HG02870 (cell line): ENCODE measurements at regions not wholly inside any gene's neighbourhood (a gene's known extent, or its start where the extent isn't known, plus 50 kb on each side); places are given as distances from the start of the nearest gene placed in this dataset.
A peak's percentile ranks its signal among the peaks of the same experiment; 100 is the strongest.

Experiments
- ATAC-seq: cut with Tn5 transposase; IDR thresholded peaks from one replicate; pipeline ENCODE4 v1.9.1; 2021; ENCODE audit warnings: mild to moderate bottlenecking, moderate library complexity; ENCODE audit not compliant: unreplicated experiment

- no peak for ATAC-seq
Measured at GRCh38 chr6:56349194-56349593, 101.8 kb upstream of the COL21A1 start.

- ATAC-seq: no peak
Measured at GRCh38 chr6:56348578-56348977, 101.2 kb upstream of the COL21A1 start.

DNA sequence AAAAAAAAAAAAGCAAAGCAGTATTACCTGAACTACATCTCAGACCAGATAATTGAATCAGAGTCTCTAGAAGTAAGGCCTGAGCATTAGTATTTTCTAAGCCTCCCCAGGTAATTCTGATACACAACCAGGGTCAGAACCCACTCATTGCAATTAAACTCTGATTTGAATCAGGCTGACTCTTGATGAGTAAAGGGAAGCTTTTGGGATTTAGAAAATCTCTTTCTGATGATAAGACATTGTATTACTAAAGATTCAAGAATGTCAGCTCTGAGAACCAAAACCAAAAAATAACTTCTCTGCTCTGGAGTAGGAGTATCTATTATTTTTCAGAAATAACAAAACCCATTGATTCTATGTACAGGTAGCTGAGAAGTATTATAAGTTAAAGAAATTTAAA lies 100.1 kb upstream of the COL21A1 start:
- ATAC-seq: no peak

DNA sequence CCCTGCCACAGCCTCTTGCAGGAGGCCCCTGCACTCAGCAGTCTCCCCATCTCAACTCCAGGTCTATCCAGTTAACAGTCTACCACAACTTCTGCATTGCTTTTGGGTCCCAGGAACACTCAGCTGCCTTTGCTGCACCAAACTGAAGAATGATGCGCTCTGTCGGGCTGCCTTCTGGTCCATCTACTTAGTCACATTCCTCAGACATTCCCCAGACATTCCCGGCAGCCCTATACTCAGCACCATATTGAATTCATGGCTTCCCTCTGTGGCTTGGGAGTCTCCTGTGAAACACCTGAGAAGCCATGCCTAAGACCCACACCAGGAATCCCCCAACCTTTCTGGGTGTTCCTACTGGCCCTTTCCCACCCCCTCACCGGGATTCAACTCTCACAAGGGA lies 99.6 kb upstream of the COL21A1 start:
- no peak for ATAC-seq

GRCh38 chr6:56345376-56345995 lies 98.1 kb upstream of the COL21A1 start:
- no peak for ATAC-seq

- ATAC-seq: no peak
Measured at GRCh38 chr6:56343295-56343694, 95.9 kb upstream of the COL21A1 start.

- no peak for ATAC-seq
Measured at GRCh38 chr6:56339524-56339923, 92.1 kb upstream of the COL21A1 start.

- no peak for ATAC-seq
Measured at GRCh38 chr6:56335726-56336125, 88.3 kb upstream of the COL21A1 start.

GRCh38 chr6:56334937-56335336 lies 87.6 kb upstream of the COL21A1 start:
- no peak for ATAC-seq

- ATAC-seq: no peak
Measured at GRCh38 chr6:56329271-56330050, 82.1 kb upstream of the COL21A1 start.

GRCh38 chr6:56328728-56329090 lies 81.3 kb upstream of the COL21A1 start:
- no peak for ATAC-seq

- no peak for ATAC-seq
Measured at GRCh38 chr6:56327946-56328727, 80.8 kb upstream of the COL21A1 start.

- no peak for ATAC-seq
Measured at GRCh38 chr6:56324396-56324795, 77.0 kb upstream of the COL21A1 start.

- no peak for ATAC-seq
Measured at GRCh38 chr6:56318851-56319250, 71.5 kb upstream of the COL21A1 start.

GRCh38 chr6:56314683-56315523 lies 67.5 kb upstream of the COL21A1 start:
- peak; percentile 60 for ATAC-seq

DNA sequence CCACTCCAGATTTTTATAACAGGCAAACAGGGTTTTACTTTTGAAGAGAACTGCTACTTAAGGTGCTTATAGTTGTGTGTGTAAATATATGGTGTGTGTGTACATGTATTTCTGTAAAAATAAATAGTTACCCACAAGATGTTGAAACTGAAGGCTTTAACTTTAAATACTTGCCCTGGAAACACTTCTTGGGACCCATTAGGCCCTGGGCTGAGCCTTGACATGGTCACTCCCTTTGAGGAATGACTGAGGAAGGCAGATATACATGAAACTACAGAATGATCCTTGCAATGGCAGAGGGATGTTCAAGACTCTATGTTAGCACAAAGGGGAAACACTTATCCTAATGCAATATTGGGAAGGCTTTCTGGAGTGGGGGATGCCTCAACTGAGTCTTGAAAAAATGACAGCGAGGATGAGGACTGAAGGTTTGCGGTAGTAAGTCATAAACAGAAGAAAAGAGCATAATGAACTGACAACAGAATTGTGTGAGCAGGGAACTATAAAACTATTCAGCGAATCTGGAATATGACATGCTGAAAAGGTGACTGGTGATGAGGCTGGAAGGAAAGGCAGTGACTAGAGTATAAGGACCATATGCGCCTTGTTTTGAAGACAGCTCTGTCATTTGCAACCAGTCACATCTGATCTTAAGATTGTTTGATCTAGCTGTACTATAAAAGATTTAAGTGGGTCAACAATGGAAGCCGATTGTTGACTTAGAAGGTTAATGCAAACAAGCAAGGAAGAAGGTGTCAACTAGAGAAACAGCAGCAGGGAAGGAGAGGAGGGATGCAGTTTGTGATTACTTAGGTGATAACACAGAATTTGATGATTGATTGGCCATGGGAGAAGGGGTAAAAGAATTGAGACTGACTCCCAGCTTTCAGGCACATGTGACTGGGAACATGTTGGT lies 64.4 kb upstream of the COL21A1 start:
- no peak for ATAC-seq

DNA sequence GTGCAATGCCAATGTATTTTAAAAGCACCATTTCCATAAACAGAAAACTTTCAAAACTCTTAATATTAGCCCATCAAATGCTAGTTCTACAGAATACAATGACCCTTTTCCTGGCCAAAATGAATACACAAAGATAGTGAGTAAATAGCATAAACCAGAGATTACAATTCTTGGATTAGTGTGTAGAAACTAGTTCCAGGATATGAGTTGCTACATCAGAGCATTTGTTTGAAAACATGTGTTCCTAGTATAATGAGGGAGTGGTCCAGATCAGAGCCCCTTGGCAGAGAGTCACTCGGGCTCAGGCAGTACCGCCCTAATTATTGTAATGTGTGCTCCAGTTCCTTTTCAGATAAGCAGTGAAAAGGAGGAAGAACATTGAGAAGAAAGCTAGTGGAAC lies 63.7 kb upstream of the COL21A1 start:
- no peak for ATAC-seq

DNA sequence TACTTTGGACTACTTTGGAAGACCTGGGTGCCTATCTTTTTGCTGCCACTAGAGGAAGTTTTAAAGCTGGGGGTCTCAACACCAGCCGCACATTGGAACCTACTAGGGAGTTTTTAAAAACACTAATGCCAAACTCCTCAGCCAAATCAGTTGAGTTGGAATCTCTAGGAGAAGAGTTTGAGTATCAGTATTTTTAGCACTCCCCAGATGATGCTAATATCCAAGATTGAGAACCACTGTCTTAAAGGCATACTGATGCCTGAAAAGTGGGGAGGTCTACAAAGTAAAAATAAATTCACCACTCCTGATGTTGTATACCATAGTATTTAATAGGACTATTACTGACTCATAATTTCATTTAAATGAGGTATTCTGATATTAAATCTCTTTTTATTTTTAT lies 62.9 kb upstream of the COL21A1 start:
- ATAC-seq: no peak

GRCh38 chr6:56299916-56300315 lies 52.5 kb upstream of the COL21A1 start:
- ATAC-seq: no peak
